Lower leg skin (tissue), 4 donors: ENCODE measurements at regions not wholly inside any gene's neighbourhood (a gene's known extent, or its start where the extent isn't known, plus 50 kb on each side); places are given as distances from the start of the nearest gene placed in this dataset.
A peak's percentile ranks its signal among the peaks of the same experiment; 100 is the strongest.

Source experiments
- DNase-seq, 2 donors: peaks; one replicate each; pipeline ENCODE4 v3.0.0-alpha.2; 2019; ENCODE audit warnings: low spot score in 2 of 2
- H3K4me3 ChIP-seq: fragments of 200-600 bp; sonication (generic); 2 replicates; pipeline ENCODE4 v1.5.1; 2017; ENCODE audit warnings: mild to moderate bottlenecking, low read depth; ENCODE audit not compliant: poor library complexity, severe bottlenecking
- CTCF ChIP-seq, 3 donors: fragments of 450-650 bp; IDR thresholded peaks; one replicate each; pipeline ENCODE4 v1.5.1; 2016; ENCODE audit warnings: antibody characterized with exemption in 3 of 3, mild to moderate bottlenecking in 3 of 3, moderate library complexity in 2 of 3
- POLR2A ChIP-seq, 2 donors: fragments of 450-650 bp; IDR thresholded peaks; one replicate each; pipeline ENCODE4 v1.6.1; 2016 to 2017; ENCODE audit warnings: antibody characterized with exemption in 2 of 2, mild to moderate bottlenecking in 1 of 2, moderate library complexity in 1 of 2
- WGBS, 2 donors: methylation state at CpG; one replicate each; pipeline ENCODE4 v1.1.5; 2018; 5-methylcytosine and 5-hydroxymethylcytosine counted together
- intact Hi-C: fragments of 100-400 bp; cut with DNase I; formaldehyde crosslinking; loops from one replicate; pipeline ENCODE4 v1.15.0; 2023; ENCODE audit warnings: low total_unique reads

- WGBS, 2 donors = 23 to 24% methylated on average over 2 of the region's 2 CpGs
- intact Hi-C loops = no loop called here
- DNase-seq = no peak
Observed at GRCh38 chr11:113553915-113554314, 78.7 kb upstream of the DRD2 start.

GRCh38 chr11:113553235-113553634 is 78.0 kb upstream of the DRD2 start:
- intact Hi-C loops = no loop called here
- TF ChIP-seq POLR2A (IDR thresholded peaks at IDR 0.05) (no peak), CTCF (IDR thresholded peaks at IDR 0.05) (no peak)
- 13 to 34% methylated on average over 8 of the region's 8 CpGs for WGBS, 2 donors
- H3K4me3 ChIP-seq = no peak overlapping the region
- DNase-seq = peak in 1 of 2 donors; percentile 36

More at GRCh38 chr11:113553915-113554314, 78.7 kb upstream of the DRD2 start:
- TF ChIP-seq POLR2A (IDR thresholded peaks at IDR 0.05) = no peak
- no peak for TF ChIP-seq CTCF (IDR thresholded peaks at IDR 0.05)
- no peak overlapping the region for H3K4me3 ChIP-seq

GRCh38 chr11:113552271-113552670 is 77.1 kb upstream of the DRD2 start:
- 90 to 98% methylated on average over 2 of the region's 2 CpGs for WGBS, 2 donors
- intact Hi-C loops = no loop called here
- H3K4me3 ChIP-seq = no peak overlapping the region
- no peak for DNase-seq
- TF ChIP-seq CTCF (IDR thresholded peaks at IDR 0.05) (no peak), POLR2A (IDR thresholded peaks at IDR 0.05) (no peak)

- no peak for DNase-seq
- H3K4me3 ChIP-seq = no peak overlapping the region
- TF ChIP-seq POLR2A (IDR thresholded peaks at IDR 0.05) (no peak), CTCF (IDR thresholded peaks at IDR 0.05) (no peak)
- 86 to 87% methylated on average over 4 of the region's 4 CpGs for WGBS, 2 donors
- intact Hi-C loops = no loop called here
Observed at GRCh38 chr11:113551645-113552044, 76.4 kb upstream of the DRD2 start.

- DNase-seq = no peak
- TF ChIP-seq POLR2A (IDR thresholded peaks at IDR 0.05) (no peak), CTCF (IDR thresholded peaks at IDR 0.05) (no peak)
- WGBS, 2 donors = 66 to 69% methylated on average over 6 of the region's 6 CpGs
- intact Hi-C loops = no loop called here
- H3K4me3 ChIP-seq = no peak overlapping the region
Observed at GRCh38 chr11:113549611-113550578, 74.7 kb upstream of the DRD2 start.
